Peyer's patch (tissue), 4 donors: ENCODE measurements at regions not wholly inside any gene's neighbourhood (a gene's known extent, or its start where the extent isn't known, plus 50 kb on each side); places are given as distances from the start of the nearest gene placed in this dataset.
"Not testable (repeated sequence)": the region's sequence is repeated elsewhere in the genome, so short reads cannot be mapped to it uniquely, and the experiment has no call there.

Experiments used
- DNase-seq, 3 donors: peaks; one replicate each; pipeline ENCODE4 v3.0.0-alpha.2; 2017 to 2019
- H3K27ac ChIP-seq, 4 donors: fragments of 200-600 bp; sonication (generic); one replicate each; pipeline ENCODE4 v1.5.1; 2016 to 2019
- H3K27me3 ChIP-seq, 2 donors: fragments of 200-600 bp; sonication (generic); one replicate each; pipeline ENCODE4 v1.5.1; 2019
- H3K36me3 ChIP-seq, 3 donors: fragments of 200-600 bp; sonication (generic); one replicate each; pipeline ENCODE4 v1.5.1; 2016 to 2019
- H3K4me1 ChIP-seq, 4 donors: fragments of 200-600 bp; sonication (generic); one replicate each; pipeline ENCODE4 v1.5.1; 2016 to 2019
- H3K4me3 ChIP-seq, 4 donors: fragments of 200-600 bp; sonication (generic); 1 replicate in 3 of 4; 2 replicates in 1 of 4; pipeline ENCODE4 v1.5.1; 2016 to 2019; ENCODE audit warnings: mild to moderate bottlenecking in 1 of 4
- H3K9me3 ChIP-seq, 4 donors: fragments of 200-600 bp; sonication (generic); one replicate each; pipeline ENCODE4 v1.5.1; 2016 to 2019; ENCODE audit warnings: mild to moderate bottlenecking in 1 of 4
- POLR2A ChIP-seq, 2 donors: fragments of 450-650 bp; IDR thresholded peaks; one replicate each; pipeline ENCODE4 v1.5.1; 2017; ENCODE audit warnings: antibody characterized with exemption in 2 of 2, mild to moderate bottlenecking in 2 of 2, moderate library complexity in 2 of 2
- TF ChIP-seq, protein P1 (sequence below), 6 experiments: fragments of 450-650 bp in 4 of 6; fragments of 200-600 bp in 2 of 6; sonication (generic) in 1 of 6; IDR thresholded peaks; one replicate each; pipeline ENCODE4 v1.5.1; 2017 to 2019; ENCODE audit warnings: antibody characterized with exemption in 6 of 6, mild to moderate bottlenecking in 3 of 6, moderate library complexity in 1 of 6

DNA sequence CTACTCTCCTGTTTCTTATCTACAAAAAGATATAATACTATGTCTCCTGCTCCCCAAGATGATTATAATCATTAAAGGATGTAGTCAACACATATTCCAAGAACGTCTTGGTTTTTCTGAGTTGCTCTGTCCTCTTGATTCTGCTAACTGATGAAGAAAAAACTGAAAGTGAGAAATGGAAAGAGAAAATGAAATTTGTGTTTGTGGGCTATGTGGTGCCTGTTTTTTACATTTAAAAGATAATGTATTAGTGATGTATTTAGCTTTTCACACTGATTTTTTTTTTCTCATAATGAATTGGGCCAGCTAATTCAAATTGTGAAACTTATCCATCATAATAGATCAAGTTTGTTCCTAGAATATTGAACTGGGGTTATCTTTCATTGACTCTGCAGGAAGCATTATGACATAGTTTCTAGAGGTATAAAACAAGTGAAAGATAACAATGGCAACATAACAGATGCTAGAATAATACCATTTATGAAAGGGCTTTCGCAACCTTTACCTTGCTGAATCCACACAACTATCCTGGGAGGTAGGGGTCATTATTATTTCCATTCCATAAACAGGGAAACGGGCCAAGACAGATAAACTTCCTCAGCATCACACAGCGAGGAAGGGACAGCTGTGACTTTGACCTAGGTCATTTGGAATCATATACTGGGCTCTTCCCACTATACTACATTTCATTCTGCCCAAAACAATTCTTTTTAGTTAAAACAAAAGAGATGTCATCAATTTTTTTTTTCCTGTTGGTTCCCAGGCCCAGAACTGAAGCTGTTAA lies 336.7 kb downstream of the GJA1 start:
- no peaks in the 10 kb centered on the region for H3K36me3 ChIP-seq
- H3K4me1 ChIP-seq, result no peaks in the 10 kb centered on the region
- H3K9me3 ChIP-seq, result no peaks in the 10 kb centered on the region
- no peak for DNase-seq
- no peak overlapping the region for H3K4me3 ChIP-seq
- H3K27ac ChIP-seq, result no peak overlapping the region
- no peaks in the 10 kb centered on the region for H3K27me3 ChIP-seq
- TF ChIP-seq POLR2A (IDR thresholded peaks at IDR 0.05), result no peak
- TF ChIP-seq, protein P1, sequence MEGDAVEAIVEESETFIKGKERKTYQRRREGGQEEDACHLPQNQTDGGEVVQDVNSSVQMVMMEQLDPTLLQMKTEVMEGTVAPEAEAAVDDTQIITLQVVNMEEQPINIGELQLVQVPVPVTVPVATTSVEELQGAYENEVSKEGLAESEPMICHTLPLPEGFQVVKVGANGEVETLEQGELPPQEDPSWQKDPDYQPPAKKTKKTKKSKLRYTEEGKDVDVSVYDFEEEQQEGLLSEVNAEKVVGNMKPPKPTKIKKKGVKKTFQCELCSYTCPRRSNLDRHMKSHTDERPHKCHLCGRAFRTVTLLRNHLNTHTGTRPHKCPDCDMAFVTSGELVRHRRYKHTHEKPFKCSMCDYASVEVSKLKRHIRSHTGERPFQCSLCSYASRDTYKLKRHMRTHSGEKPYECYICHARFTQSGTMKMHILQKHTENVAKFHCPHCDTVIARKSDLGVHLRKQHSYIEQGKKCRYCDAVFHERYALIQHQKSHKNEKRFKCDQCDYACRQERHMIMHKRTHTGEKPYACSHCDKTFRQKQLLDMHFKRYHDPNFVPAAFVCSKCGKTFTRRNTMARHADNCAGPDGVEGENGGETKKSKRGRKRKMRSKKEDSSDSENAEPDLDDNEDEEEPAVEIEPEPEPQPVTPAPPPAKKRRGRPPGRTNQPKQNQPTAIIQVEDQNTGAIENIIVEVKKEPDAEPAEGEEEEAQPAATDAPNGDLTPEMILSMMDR (IDR thresholded peaks at IDR 0.05), result no peak

DNA sequence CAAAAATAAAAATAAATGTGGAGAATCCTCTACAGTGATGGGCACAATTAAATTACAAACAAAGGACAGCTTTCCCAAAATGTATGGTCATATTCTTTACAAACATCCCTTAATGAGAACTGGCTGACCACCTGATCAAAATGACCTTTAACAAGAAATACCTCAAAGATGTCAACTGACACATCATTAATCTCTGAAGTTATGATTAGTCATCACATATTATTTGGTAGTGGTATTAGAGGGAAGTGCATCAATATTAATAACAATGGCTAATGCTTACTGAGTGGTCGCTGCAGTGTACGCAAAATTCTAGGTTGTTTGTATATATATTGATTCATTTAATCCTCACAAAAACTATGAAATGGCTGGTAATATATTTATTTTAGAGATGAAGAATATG lies 340.6 kb downstream of the GJA1 start:
- no peaks in the 10 kb centered on the region for H3K27me3 ChIP-seq
- H3K4me3 ChIP-seq, result no peak overlapping the region
- no peak for DNase-seq
- H3K4me1 ChIP-seq, result no peaks in the 10 kb centered on the region
- H3K9me3 ChIP-seq, result no peaks in the 10 kb centered on the region
- H3K27ac ChIP-seq, result no peak overlapping the region
- H3K36me3 ChIP-seq, result no peaks in the 10 kb centered on the region
- no peak for TF ChIP-seq POLR2A (IDR thresholded peaks at IDR 0.05)
- TF ChIP-seq, protein P1 (IDR thresholded peaks at IDR 0.05), result no peak

DNA sequence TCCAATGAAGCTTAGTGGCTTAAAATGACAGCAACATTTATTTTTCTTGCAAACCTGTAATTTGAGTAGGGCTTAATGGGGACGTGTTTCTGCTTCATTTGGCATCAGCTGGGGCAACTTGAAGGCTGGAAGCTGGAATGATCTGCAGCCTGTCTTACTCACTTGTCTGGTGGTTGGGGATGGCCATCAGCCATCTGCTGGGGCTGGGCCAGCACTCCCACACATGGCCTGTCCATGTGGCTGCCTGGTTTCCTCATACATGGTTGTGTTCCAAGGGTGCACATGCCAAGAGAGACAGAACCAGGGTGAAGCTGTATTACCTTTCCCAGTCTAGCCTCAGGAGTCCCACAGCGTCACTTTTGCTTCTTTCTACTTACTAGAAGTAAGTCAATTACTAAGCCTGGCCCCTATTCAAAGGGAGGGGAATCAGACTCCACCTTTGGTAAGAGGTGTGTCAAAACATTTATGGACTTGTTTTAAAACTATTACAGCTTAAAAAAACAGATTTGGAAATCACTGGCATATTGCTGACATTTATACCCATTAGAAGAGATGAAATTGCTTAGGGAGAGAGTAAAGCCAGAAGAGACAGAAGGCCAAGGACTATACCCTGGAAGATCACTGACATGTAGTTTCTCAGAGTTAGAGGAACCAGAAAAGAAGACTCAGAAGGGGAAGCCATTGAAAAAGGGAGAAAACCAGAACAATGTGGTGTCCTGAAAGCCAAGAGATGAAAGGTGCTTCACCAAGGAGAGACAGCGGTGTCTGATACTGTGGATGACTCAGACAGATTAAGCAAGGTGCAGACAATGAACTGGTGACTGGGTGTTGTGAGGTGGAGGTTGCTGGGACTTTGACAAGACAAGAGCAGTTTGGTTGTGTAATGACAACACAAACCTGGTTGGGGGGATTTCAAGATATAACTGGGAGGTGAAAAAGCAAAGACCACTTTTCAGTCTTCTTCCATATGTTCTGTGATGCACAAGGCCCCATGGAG lies 345.2 kb downstream of the GJA1 start:
- Histone ChIP-seq H3K9me3 (no peaks in the 10 kb centered on the region), H3K27me3 (no peaks in the 10 kb centered on the region), H3K4me3 (no peak overlapping the region), H3K27ac (no peak overlapping the region), H3K4me1 (no peaks in the 10 kb centered on the region), H3K36me3 (no peaks in the 10 kb centered on the region)
- peak in 1 of 3 donors; percentile 52 for DNase-seq
- TF ChIP-seq, protein P1 (IDR thresholded peaks at IDR 0.05), result no peak
- TF ChIP-seq POLR2A (IDR thresholded peaks at IDR 0.05), result no peak

DNA sequence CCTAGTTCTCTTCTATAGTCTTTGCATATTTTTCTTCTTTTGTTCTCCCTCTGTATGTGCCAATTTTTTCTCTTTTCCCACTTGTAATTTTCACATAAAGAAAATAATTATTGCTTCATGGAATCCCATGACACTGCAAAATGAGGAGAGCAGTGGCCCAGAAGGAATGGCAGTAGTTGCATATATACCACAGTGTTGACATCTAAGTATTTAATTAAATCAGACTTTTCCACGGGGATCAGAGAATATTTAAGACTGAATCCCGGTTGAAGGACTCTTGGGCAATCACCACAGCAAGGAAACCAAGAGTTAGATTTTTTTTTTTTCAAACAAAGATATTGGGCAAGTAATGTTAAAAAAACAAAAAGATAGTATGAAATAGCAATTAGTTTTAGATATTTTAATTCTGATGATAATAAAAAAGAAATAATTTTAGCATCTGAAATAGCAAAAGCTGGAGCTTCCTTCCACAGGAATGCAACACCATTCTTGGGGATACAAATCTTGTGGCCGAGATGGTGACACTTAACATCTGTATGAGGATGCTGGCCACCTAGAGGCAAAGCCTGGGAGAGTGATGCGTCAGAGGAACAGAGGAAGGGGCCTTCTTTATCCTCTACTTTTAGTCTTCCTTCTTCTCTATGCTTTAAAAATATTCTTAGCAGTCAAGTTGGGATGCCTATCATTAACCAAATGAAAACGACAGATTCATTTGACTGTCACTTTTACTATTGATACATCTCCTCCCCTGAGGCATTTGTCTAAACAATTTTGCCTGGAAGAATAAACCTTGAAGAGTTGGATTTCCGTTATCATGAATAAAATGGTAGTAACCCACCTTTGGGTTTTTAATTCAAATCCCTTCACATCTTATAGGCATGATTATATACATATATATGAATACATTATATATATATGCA lies 356.2 kb downstream of the GJA1 start:
- no peaks in the 10 kb centered on the region for H3K9me3 ChIP-seq
- no peak overlapping the region for H3K4me3 ChIP-seq
- no peak for DNase-seq
- no peak overlapping the region for H3K27ac ChIP-seq
- no peaks in the 10 kb centered on the region for H3K27me3 ChIP-seq
- TF ChIP-seq, protein P1 (IDR thresholded peaks at IDR 0.05), result no peak
- TF ChIP-seq POLR2A (IDR thresholded peaks at IDR 0.05), result no peak
- no peaks in the 10 kb centered on the region for H3K36me3 ChIP-seq
- H3K4me1 ChIP-seq, result no peaks in the 10 kb centered on the region

DNA sequence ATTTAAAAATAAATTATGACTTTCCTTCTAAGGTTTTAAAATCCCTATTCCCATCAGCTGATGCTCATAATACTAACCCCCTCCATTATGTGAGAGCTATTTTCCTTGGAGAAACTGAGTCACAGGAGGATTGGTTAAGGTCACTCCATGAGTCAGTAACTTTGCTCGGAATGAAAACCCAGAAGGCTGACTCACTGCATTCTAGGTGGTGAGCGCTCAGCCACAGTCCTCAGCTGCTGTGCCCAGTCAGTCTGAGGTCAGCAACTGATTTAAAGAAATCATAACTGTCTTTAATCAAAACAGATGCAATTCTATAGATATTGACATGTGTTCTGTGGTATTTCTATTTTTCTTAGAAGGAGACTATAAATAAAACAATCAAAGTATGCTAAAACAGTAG lies 359.2 kb downstream of the GJA1 start:
- H3K36me3 ChIP-seq, result no peaks in the 10 kb centered on the region
- H3K4me1 ChIP-seq, result no peaks in the 10 kb centered on the region
- H3K4me3 ChIP-seq, result no peak overlapping the region
- H3K27ac ChIP-seq, result no peak overlapping the region
- TF ChIP-seq, protein P1 (IDR thresholded peaks at IDR 0.05), result no peak
- no peak for TF ChIP-seq POLR2A (IDR thresholded peaks at IDR 0.05)
- no peak for DNase-seq
- no peaks in the 10 kb centered on the region for H3K27me3 ChIP-seq
- no peaks in the 10 kb centered on the region for H3K9me3 ChIP-seq

DNA sequence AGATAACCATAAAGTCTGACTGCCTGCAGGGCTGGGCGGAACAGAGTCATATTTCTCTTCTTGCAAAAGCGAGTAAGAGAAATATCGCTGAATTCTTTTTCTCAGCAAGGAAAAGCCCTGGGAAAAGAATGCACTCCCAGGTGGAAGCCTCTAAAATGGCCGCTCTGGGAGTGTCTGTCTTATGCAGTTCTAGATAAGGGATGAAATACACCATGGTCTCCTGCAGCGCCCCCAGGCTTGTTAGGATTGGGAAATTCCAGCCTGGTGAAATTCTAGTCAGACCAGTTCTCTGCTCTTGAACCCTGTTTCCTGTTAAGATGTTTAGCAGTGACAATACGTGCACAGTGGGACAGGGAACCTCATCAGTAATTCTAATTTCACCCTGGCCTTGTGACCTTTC lies 362.2 kb downstream of the GJA1 start:
- H3K36me3 ChIP-seq, H3K27ac ChIP-seq, H3K4me3 ChIP-seq, H3K27me3 ChIP-seq, DNase-seq, H3K4me1 ChIP-seq, H3K9me3 ChIP-seq: not testable (repeated sequence)

DNA sequence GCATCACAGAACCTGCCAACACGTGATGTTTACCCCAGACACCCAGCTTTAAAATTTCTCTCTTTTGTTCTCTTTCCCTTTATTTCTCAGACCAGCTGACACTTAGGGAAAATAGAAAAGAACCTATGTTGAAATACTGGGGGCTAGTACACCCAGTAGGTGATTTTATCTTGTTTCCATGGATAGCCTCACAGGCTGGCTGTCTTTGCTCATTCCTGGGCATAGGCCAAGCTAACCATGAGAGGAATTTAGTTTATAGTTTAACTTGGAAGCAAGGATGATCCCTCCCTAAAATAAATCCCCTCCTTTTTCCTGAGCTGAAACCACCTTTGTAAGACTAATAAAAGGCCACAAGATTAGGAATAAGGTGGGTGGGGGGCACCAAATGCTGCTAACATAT lies 362.7 kb downstream of the GJA1 start:
- H3K27me3 ChIP-seq, DNase-seq, H3K9me3 ChIP-seq, H3K4me3 ChIP-seq, H3K4me1 ChIP-seq, H3K36me3 ChIP-seq, H3K27ac ChIP-seq: not testable (repeated sequence)
